CD1c-positive myeloid dendritic cell (primary cell): ENCODE measurements at regions not wholly inside any gene's neighbourhood (a gene's known extent, or its start where the extent isn't known, plus 50 kb on each side); places are given as distances from the start of the nearest gene placed in this dataset.

Experiments used
- DNase-seq: peaks from one replicate; pipeline ENCODE4 v3.0.0-alpha.2; 2016; ENCODE audit errors: extremely low spot score

GRCh38 chr21:35699361-35699760 lies 361.0 kb downstream of the SETD4 start:
- no peak for DNase-seq

- no peak for DNase-seq
Measured at GRCh38 chr21:35697321-35697808, 363.0 kb downstream of the SETD4 start.

DNA sequence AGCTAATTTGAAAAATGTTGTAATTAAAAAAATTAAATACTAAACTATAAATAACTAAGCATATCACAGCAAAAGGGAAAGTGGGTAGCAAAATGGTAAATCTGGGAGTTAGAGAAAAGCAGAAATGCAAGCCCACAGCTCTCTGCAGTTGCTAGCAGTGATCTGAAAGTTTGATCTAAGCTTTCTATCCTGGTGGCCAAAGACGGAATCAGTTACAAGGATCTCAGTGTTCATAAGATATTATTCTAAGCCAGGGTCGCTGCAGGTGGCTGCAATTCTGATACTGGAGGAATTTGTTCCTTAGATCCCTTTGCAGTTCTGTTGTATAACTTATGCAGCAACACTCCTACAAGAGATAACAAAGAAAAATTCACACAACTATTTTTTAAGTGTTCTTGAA lies 363.7 kb downstream of the SETD4 start:
- no peak for DNase-seq

DNA sequence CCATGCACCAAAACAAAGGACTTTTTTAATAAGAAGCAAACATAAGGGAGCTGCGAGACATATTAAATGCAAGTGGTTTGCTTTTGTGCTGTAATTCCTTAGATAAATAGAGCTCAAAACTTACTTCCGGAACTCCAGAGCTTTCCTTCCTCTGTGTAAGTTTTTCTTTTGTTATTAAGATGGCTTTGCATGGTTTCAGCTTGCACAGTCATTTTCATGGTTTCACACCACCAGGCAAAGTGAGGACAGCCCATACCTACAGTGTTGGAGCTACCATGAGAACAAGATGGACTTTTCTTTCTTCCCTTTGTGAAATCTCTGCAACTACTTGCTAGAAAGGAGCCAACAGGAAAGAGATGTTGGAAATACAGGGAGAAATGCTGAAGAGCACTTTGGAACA lies 368.0 kb downstream of the SETD4 start:
- DNase-seq, result no peak

DNA sequence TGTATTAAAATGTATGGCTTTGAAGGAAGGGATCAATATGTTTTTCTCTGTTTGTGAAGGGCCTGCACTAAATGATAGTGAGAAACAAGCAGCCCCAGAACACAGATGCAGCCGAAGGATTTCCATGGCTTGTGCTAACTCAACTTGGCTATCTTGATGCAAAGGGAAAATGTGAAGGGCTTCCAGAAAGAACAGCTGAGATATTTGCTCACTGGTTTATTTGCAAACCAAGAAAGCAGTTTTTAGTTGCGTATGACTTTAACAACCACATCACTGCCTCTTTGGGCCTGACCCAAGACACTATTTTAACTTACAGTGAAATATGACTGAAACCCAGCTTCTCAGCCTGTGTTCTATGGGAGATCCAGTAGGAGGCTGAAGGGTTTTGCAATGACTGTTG lies 369.9 kb downstream of the SETD4 start:
- no peak for DNase-seq

- no peak for DNase-seq
Measured at GRCh38 chr21:35686156-35686555, 374.2 kb downstream of the SETD4 start.

DNA sequence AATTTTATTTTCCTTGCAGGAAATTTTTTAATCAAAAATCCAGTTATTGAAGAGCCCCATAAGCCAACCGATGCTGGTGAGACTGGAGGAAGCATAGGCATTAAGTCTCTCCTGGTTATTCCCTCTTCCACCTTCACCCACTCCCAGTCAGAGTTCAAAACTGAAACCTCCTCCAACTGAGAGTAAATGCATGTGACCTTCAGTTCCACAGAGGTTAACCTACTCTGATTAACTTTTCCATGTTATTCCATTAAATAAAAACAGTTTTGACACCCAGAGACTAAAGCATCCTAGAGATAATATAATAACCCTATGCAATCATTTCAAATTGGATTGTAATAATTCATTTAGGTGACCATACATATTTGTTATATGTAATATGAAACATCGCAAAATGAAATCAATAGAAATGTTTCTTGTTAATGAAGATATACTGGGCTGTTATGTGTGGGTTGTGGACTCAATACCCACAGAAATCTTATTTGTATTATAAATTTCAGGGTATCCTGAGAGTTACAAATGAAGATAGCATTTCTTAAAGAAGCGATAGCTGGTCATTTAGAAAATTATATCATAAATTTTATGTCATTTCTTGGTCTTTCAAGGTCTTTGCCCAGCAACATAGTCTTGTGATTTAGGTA lies 376.5 kb downstream of the SETD4 start:
- no peak for DNase-seq

GRCh38 chr21:35682904-35683549 lies 377.3 kb downstream of the SETD4 start:
- no peak for DNase-seq

DNA sequence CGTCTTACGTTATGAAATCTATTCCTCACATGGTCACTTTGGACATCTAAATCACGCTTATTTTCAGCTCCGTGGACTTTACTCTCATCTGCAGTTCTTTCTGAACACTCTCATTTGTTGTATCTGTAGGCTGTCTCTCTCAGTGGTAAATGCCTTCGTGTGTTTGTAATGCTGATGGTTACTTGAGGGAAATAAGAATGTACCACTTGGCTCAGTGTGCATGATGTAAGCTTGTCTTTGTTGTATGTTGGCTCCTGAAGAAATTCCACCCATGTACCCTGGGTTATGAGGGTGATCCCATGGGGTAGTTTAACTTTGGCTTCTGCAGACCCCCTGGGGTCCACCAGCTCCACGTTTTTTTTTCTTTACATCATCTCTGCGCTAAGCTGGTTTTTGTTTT lies 378.4 kb downstream of the SETD4 start:
- DNase-seq, result no peak

- no peak for DNase-seq
Measured at GRCh38 chr21:35679076-35679475, 381.2 kb downstream of the SETD4 start.

DNA sequence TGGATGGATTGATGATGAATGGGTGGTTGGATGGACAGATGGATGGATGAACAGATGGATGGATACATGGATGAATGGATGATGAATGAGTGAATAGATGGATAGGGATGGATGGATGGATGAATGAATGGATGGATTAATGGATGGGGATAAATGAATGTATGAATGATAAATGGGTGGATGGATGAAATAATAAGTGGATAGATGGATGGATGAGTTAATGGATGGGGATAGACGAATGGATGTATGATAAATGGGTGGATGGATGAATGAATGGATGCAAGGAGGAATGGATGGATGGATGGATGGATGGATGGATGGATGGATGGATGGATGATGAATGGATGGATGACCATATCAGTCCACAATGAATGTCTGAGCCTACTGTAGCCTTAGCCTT lies 381.9 kb downstream of the SETD4 start:
- DNase-seq, result no peak

GRCh38 chr21:35677298-35677841 lies 383.0 kb downstream of the SETD4 start:
- no peak for DNase-seq

GRCh38 chr21:35674895-35675470 lies 385.3 kb downstream of the SETD4 start:
- DNase-seq, result no peak

GRCh38 chr21:35674091-35674671 lies 386.1 kb downstream of the SETD4 start:
- DNase-seq, result no peak

DNA sequence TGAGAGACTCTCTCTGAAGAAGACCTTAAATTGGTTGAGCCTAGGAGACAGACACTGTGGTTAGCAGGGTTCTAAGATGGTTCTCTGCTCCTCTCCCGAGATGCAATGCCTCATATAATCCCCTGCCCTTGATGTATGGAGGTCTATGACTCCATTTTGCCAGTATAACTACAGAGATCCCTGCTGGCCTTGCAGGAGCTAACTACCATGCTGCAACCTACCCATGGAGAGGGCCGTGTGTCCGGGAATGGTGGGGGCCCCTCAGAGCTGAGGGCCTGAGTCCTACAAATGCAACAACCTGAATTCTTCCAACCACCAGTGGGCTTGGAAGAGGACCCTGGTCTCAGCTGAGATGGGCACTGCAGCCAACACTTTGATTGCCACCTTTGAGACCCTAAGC lies 388.0 kb downstream of the SETD4 start:
- DNase-seq, result no peak

GRCh38 chr21:35664683-35665082 lies 395.6 kb downstream of the SETD4 start:
- DNase-seq, result no peak

- DNase-seq, result peak; percentile 51
Measured at GRCh38 chr21:35663856-35664606, 396.3 kb downstream of the SETD4 start.

- DNase-seq, result peak; percentile 60
Measured at GRCh38 chr21:35658242-35658641, 402.1 kb downstream of the SETD4 start.

DNA sequence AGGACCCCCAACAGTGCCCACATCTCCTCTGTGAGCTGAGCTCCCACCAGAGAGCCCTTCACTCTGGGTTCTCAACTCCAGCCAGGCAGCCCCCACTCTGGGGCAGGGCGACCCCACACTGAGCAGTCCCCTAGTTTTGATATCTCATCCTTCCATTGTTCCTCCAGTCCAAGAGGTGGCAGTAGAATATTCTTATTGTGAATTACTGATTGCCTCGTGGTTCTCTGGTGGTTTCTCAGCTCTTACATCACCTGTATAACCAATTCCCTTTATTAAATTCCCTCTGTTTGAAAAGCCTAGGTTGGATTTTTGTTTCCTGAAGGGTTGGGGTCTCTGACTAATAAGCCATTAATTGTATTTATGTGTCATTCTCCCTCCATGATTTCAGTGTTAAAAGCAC lies 407.5 kb downstream of the SETD4 start:
- no peak for DNase-seq

GRCh38 chr21:35652196-35652595 lies 408.1 kb downstream of the SETD4 start:
- DNase-seq, result no peak

DNA sequence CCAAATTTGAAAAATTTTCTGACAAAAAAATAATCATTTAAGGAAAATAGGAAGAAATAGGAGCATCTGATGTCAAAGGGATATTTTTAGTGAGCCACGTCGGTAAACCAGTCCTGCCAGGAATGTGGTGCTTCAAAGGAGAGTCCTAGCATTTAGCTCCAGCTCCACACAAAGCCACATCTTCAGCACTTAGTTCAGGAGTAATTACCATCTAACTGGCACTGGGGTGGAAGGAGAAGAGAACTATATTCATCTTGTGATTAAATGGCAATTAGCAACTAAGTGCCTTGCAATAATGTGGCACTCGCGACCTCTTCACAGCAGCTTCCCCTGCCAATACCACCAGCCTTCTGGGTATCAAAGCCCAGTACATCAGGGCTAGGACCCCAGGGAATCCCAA lies 409.1 kb downstream of the SETD4 start:
- DNase-seq, result no peak

DNA sequence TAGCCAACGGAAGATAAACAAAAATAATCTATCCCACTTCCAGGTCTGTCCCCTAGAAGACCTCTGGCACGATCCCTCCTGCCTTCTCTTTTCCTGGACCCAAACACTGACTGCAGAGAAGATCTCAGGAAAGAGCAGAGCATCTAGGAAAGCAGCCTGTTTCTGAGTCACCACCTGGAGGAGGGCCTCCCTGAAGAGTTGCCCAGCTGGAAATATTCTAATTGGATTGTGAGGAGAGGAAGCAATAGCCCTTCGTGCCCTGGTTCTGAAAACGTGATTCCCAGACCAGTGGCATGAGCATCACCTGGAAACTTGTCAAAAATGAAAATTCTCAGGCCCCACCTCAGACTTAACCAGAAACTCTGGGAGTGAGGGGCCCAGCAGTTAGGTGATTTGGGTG lies 411.1 kb downstream of the SETD4 start:
- DNase-seq, result no peak
